Dedifferentiated amniotic fluid mesenchymal stem cell (primary cell): ENCODE measurements at regions not wholly inside any gene's neighbourhood (a gene's known extent, or its start where the extent isn't known, plus 50 kb on each side); places are given as distances from the start of the nearest gene placed in this dataset.
A peak's percentile ranks its signal among the peaks of the same experiment; 100 is the strongest.

ENCODE experiments used
- DNase-seq: peaks from one replicate; pipeline ENCODE4 v3.0.0-alpha.2; 2016; ENCODE audit errors: extremely low spot score

GRCh38 chr9:113781896-113782295 lies 94.2 kb upstream of the ZNF618 start:
- no peak for DNase-seq

- no peak for DNase-seq
These were observed 92.6 kb upstream of the ZNF618 start for GRCh38 chr9:113783475-113783874.

GRCh38 chr9:113785334-113785733 lies 90.8 kb upstream of the ZNF618 start:
- no peak for DNase-seq

- no peak for DNase-seq
These were observed 90.0 kb upstream of the ZNF618 start for GRCh38 chr9:113786071-113786470.

- DNase-seq: no peak
These were observed 88.2 kb upstream of the ZNF618 start for GRCh38 chr9:113787871-113788270.

- DNase-seq: no peak
These were observed 87.3 kb upstream of the ZNF618 start for GRCh38 chr9:113788616-113789330.

GRCh38 chr9:113790093-113790492 lies 86.0 kb upstream of the ZNF618 start:
- DNase-seq: no peak

GRCh38 chr9:113793558-113793957 lies 82.6 kb upstream of the ZNF618 start:
- DNase-seq: no peak

GRCh38 chr9:113794721-113795120 lies 81.4 kb upstream of the ZNF618 start:
- no peak for DNase-seq

GRCh38 chr9:113795811-113796392 lies 80.2 kb upstream of the ZNF618 start:
- no peak for DNase-seq

- DNase-seq: no peak
These were observed 79.3 kb upstream of the ZNF618 start for GRCh38 chr9:113796646-113797426.

- DNase-seq: no peak
These were observed 77.8 kb upstream of the ZNF618 start for GRCh38 chr9:113798062-113799030.

GRCh38 chr9:113800276-113800675 lies 75.8 kb upstream of the ZNF618 start:
- DNase-seq: no peak

GRCh38 chr9:113803811-113804589 lies 72.1 kb upstream of the ZNF618 start:
- no peak for DNase-seq

- DNase-seq: no peak
These were observed 70.5 kb upstream of the ZNF618 start for GRCh38 chr9:113805486-113806132.

GRCh38 chr9:113807173-113808061 lies 68.7 kb upstream of the ZNF618 start:
- peak; percentile 61 for DNase-seq

- DNase-seq: peak; percentile 73
These were observed 67.4 kb upstream of the ZNF618 start for GRCh38 chr9:113808391-113809358.

GRCh38 chr9:113817171-113817570 lies 58.9 kb upstream of the ZNF618 start:
- no peak for DNase-seq
